K562 (cell line): ENCODE measurements at regions not wholly inside any gene's neighbourhood (a gene's known extent, or its start where the extent isn't known, plus 50 kb on each side); places are given as distances from the start of the nearest gene placed in this dataset.

Experiments used
- ATAC-seq: fragments of 200-7000 bp; cut with Tn5 transposase; 3 replicates; pipeline ENCODE4 v1.9.1; 2020; ENCODE audit warnings: moderate library complexity
- BruUV-seq: library from RNA; stranded (reverse); fragments of 400-500 nt; replicated peaks from 2 replicates; lab custom pipeline; 2021; lab: Mats Ljungman, UMichigan
- CTCF ChIA-PET: fragments of 300-600 bp; formaldehyde crosslinking; extraction: SDS; loops from one replicate; lab custom pipeline; 2021; ENCODE audit warnings: low intra/inter-chr PET ratio; lab: Yijun Ruan, JAX
- POLR2A ChIA-PET: fragments of 300-600, 350-650 bp; sonication (Branson Sonifier 250); formaldehyde crosslinking; extraction: SDS; loops from one replicate; lab custom pipeline; 2021; ENCODE audit warnings: antibody characterized with exemption, inconsistent platforms; lab: Yijun Ruan, JAX
- DNase-seq, 4 experiments: peaks; one replicate each; pipeline versions ENCODE4 v3.0.0 to v3.0.0-alpha.2; 2011 to 2018; ENCODE audit warnings: low spot score in 3 of 4, mixed read lengths in 3 of 4; ENCODE audit errors: extremely low read depth in 1 of 4
- FAIRE-seq: peaks from 2 replicates; lab custom pipeline; 2011; peaks lifted over from hg19 to GRCh38; lab: Jason Lieb, UNC
- H2AFZ ChIP-seq: 2 replicates; pipeline ENCODE4 v1.6.0; 2011; ENCODE audit warnings: low read depth, low read length, control low read depth, inconsistent platforms
- H3K27ac ChIP-seq: fragments of 200-600 bp; 3 replicates; pipeline ENCODE4 v1.8.0; 2011; ENCODE audit warnings: low read depth, mild to moderate bottlenecking, control low read depth, inconsistent platforms, low read length, moderate library complexity, mixed read lengths; ENCODE audit errors: extremely low read depth
- H3K27me3 ChIP-seq, 2 experiments: fragments of 300-600 bp in 1 of 2; 2 replicates in 1 of 2; 3 replicates in 1 of 2; pipeline versions ENCODE4 v1.6.0 to v1.8.0; 2011; ENCODE audit warnings: inconsistent platforms in 2 of 2, low read length in 2 of 2, mild to moderate bottlenecking in 1 of 2, mixed read lengths in 1 of 2, moderate library complexity in 1 of 2; ENCODE audit not compliant: control insufficient read depth in 2 of 2, insufficient read depth in 2 of 2
- H3K36me3 ChIP-seq: fragments of 300-600 bp; 3 replicates; pipeline ENCODE4 v1.8.0; 2011; ENCODE audit warnings: mild to moderate bottlenecking, low read length, inconsistent platforms; ENCODE audit not compliant: control insufficient read depth, insufficient read depth
- H3K4me1 ChIP-seq, 2 experiments: fragments of 200-600 bp in 1 of 2; replicated peaks in 1 of 2; 2 replicates in 1 of 2; 3 replicates in 1 of 2; pipeline versions ENCODE4 v1.5.1 to v1.8.0; 2011; ENCODE audit warnings: inconsistent platforms in 2 of 2, low read length in 2 of 2, mild to moderate bottlenecking in 1 of 2, mixed read lengths in 1 of 2, moderate library complexity in 1 of 2; ENCODE audit not compliant: control insufficient read depth in 2 of 2, insufficient read depth in 2 of 2
- H3K4me2 ChIP-seq: 2 replicates; pipeline ENCODE4 v1.6.1; 2011; ENCODE audit warnings: low read length, control low read depth, inconsistent platforms, mixed read lengths; ENCODE audit not compliant: insufficient read depth
- H3K4me3 ChIP-seq: fragments of 200-600 bp; sonication (generic), shearing (Covaris generic); 2 replicates; pipeline ENCODE4 v1.5.1; 2016; ENCODE audit warnings: control low read depth, inconsistent platforms
- H3K79me2 ChIP-seq: fragments of 200-600 bp; 3 replicates; pipeline ENCODE4 v1.8.0; 2011; ENCODE audit warnings: low read length, inconsistent platforms; ENCODE audit not compliant: control insufficient read depth, insufficient read depth
- H3K9ac ChIP-seq, 2 experiments: 2 replicates each; pipeline versions ENCODE4 v1.6.0 to v1.6.1; 2011; ENCODE audit warnings: low read depth in 2 of 2, low read length in 2 of 2, control low read depth in 1 of 2, inconsistent platforms in 1 of 2, mild to moderate bottlenecking in 1 of 2, mixed read lengths in 1 of 2; ENCODE audit not compliant: insufficient read depth in 1 of 2
- H3K9me1 ChIP-seq: one replicate; pipeline ENCODE4 v1.6.0; 2011; ENCODE audit warnings: inconsistent platforms, mild to moderate bottlenecking, low read length, moderate library complexity; ENCODE audit not compliant: control insufficient read depth, insufficient read depth
- H3K9me3 ChIP-seq: replicated peaks from 2 replicates; pipeline ENCODE4 v1.5.1; 2011; ENCODE audit warnings: low read depth, low read length, inconsistent platforms; ENCODE audit not compliant: control insufficient read depth, insufficient read depth
- H4K20me1 ChIP-seq: replicated peaks from 2 replicates; pipeline ENCODE4 v1.6.1; 2011; ENCODE audit warnings: low read length, inconsistent platforms, mixed read lengths; ENCODE audit not compliant: control insufficient read depth, insufficient read depth
- CTBP1 ChIP-seq: fragments of 450-650 bp; IDR thresholded peaks from 2 replicates; pipeline ENCODE4 v1.6.1; 2016; ENCODE audit warnings: borderline replicate concordance
- FIP1L1 ChIP-seq: fragments of 200-400 bp; formaldehyde crosslinking; IDR thresholded peaks from 2 replicates; pipeline ENCODE4 v1.6.1; 2018; ENCODE audit warnings: mild to moderate bottlenecking, low read depth, low read length; ENCODE audit not compliant: poor library complexity, severe bottlenecking
- FOXK1 ChIP-seq: sonication (generic); formaldehyde crosslinking; IDR thresholded peaks from 2 replicates; pipeline ENCODE4 v1.8.0; 2022; ENCODE audit warnings: missing genetic modification reagents, mild to moderate bottlenecking, borderline replicate concordance
- GATAD2B ChIP-seq: fragments of 450-650 bp; IDR thresholded peaks from 2 replicates; pipeline ENCODE4 v1.6.1; 2017; ENCODE audit warnings: mild to moderate bottlenecking, borderline replicate concordance
- GTF2E2 ChIP-seq: fragments of 200-800 bp; sonication (Bioruptor generic); IDR thresholded peaks from 2 replicates; pipeline ENCODE4 v1.6.1; 2016; ENCODE audit warnings: missing genetic modification characterization, missing compliant biosample characterization
- L3MBTL2 ChIP-seq: fragments of 450-650 bp; IDR thresholded peaks from 2 replicates; pipeline ENCODE4 v1.6.1; 2016; ENCODE audit warnings: mild to moderate bottlenecking, moderate library complexity
- MCM5 ChIP-seq: fragments of 450-650 bp; IDR thresholded peaks from 2 replicates; pipeline ENCODE4 v1.6.1; 2016; ENCODE audit warnings: low read depth
- REST ChIP-seq, 2 experiments: fragments of 450-650 bp; formaldehyde crosslinking in 1 of 2; IDR thresholded peaks; 2 replicates each; pipeline versions ENCODE4 v1.4.0 to v1.6.1; 2014 to 2020; ENCODE audit warnings: mild to moderate bottlenecking in 2 of 2, borderline replicate concordance in 1 of 2, low read depth in 1 of 2
- TFE3 ChIP-seq: fragments of 450-650 bp; formaldehyde crosslinking; IDR thresholded peaks from 2 replicates; pipeline ENCODE4 v1.4.0; 2020; ENCODE audit warnings: mild to moderate bottlenecking, mixed read lengths
- ZBTB5 ChIP-seq: fragments of 450-650 bp; IDR thresholded peaks from 2 replicates; pipeline ENCODE4 v1.6.1; 2017; ENCODE audit warnings: antibody characterized with exemption
- ZNF668 ChIP-seq: fragments of 250-450 bp; sonication (Bioruptor Pico); IDR thresholded peaks from 2 replicates; pipeline ENCODE4 v1.8.0; 2022; ENCODE audit warnings: mild to moderate bottlenecking, inconsistent platforms
- WGBS: fragments of 100-300 bp; shearing (Covaris generic); methylation state at CpG from one replicate; pipeline ENCODE4 v1.1.6; 2016; ENCODE audit warnings: low coverage, mixed read lengths; ENCODE audit not compliant: insufficient coverage; ENCODE audit errors: missing lambda C conversion rate; 5-methylcytosine and 5-hydroxymethylcytosine counted together
- in situ Hi-C: fragments of 300-500 bp; cut with MboI; formaldehyde crosslinking; loops from 4 replicates; pipeline ENCODE4 v1.15.0; 2018; ENCODE audit warnings: inconsistent platforms, mixed read lengths
- intact Hi-C: fragments of 100-400 bp; cut with micrococcal nuclease; formaldehyde crosslinking; loops from 2 replicates; pipeline ENCODE4 v1.14.2; 2022

GRCh38 chr2:234296991-234297390, 199.9 kb downstream of the ARL4C start:
- Histone ChIP-seq H2AFZ (no peak overlapping the region), H3K9me3 (no peaks in the 10 kb centered on the region), H3K79me2 (no peaks in the 10 kb centered on the region), H3K36me3 (no peaks in the 10 kb centered on the region), H3K27me3 (no peaks in the 10 kb centered on the region; a peak in 1 of 5 replicates), H3K9ac (no peak overlapping the region), H3K4me2 (no peak overlapping the region), H3K27ac (no peak overlapping the region), H4K20me1 (no peaks in the 10 kb centered on the region), H3K4me3 (no peak overlapping the region), H3K4me1 (no peaks in the 10 kb centered on the region), H3K9me1 (no peaks in the 10 kb centered on the region)
- intact Hi-C loops (no loop called here), in situ Hi-C loops (no loop called here)
- DNase-seq (no peak), ATAC-seq (no peak), FAIRE-seq (no peak)
- POLR2A ChIA-PET = no interaction called here
- WGBS = 0% methylated on average over 1 of the region's 1 CpG
- BruUV-seq = no TSS peak
- CTCF ChIA-PET = no interaction called here
- TF ChIP-seq GTF2E2 = no peak
- no peak for TF ChIP-seq L3MBTL2
- TF ChIP-seq FIP1L1 = no peak
- no peak for TF ChIP-seq REST (IDR thresholded peaks at IDR 0.05; ENCODE audit: borderline replicate concordance)
- TF ChIP-seq REST (CRISPR knock-in tag; IDR thresholded peaks at IDR 0.05; ENCODE audit: low read depth) = no peak
- no peak for TF ChIP-seq MCM5
- TF ChIP-seq ZNF668 = no peak
- TF ChIP-seq GATAD2B = no peak
- no peak for TF ChIP-seq TFE3 (CRISPR knock-in tag)
- TF ChIP-seq ZBTB5 = no peak
- no peak for TF ChIP-seq CTBP1
- TF ChIP-seq FOXK1 (CRISPR knock-in tag) = no peak
